IPS-15b (cell line): ENCODE measurements at regions not wholly inside any gene's neighbourhood (a gene's known extent, or its start where the extent isn't known, plus 50 kb on each side); places are given as distances from the start of the nearest gene placed in this dataset.

Source experiments
- H3K27me3 ChIP-seq: one replicate; pipeline ENCODE4 v1.6.1; 2013; ENCODE audit warnings: low read length; ENCODE audit not compliant: control insufficient read depth, insufficient read depth
- H3K36me3 ChIP-seq: one replicate; pipeline ENCODE4 v1.6.1; 2013; ENCODE audit warnings: low read length; ENCODE audit not compliant: control insufficient read depth, insufficient read depth
- H3K4me1 ChIP-seq: one replicate; pipeline ENCODE4 v1.6.1; 2013; ENCODE audit warnings: mild to moderate bottlenecking, low read length; ENCODE audit not compliant: control insufficient read depth, insufficient read depth
- H3K4me3 ChIP-seq: one replicate; pipeline ENCODE4 v1.5.1; 2013; ENCODE audit warnings: low read depth, low read length
- H3K9ac ChIP-seq: one replicate; pipeline ENCODE4 v1.6.1; 2013; ENCODE audit warnings: low read depth, mild to moderate bottlenecking, low read length
- H3K9me3 ChIP-seq: one replicate; pipeline ENCODE4 v1.6.1; 2013; ENCODE audit warnings: mild to moderate bottlenecking, low read length; ENCODE audit not compliant: control insufficient read depth, insufficient read depth

GRCh38 chr14:89609500-89610100, 192.6 kb upstream of the FOXN3 start:
- H3K4me3 ChIP-seq: no peak overlapping the region
- no peaks in the 10 kb centered on the region for H3K36me3 ChIP-seq
- H3K9ac ChIP-seq: no peak overlapping the region
- H3K27me3 ChIP-seq: no peaks in the 10 kb centered on the region
- H3K9me3 ChIP-seq: no peaks in the 10 kb centered on the region
- peaks cover 16% of the 10 kb centered on the region for H3K4me1 ChIP-seq

GRCh38 chr14:89607453-89607852, 190.4 kb upstream of the FOXN3 start:
- H3K27me3 ChIP-seq: no peaks in the 10 kb centered on the region
- no peak overlapping the region for H3K4me3 ChIP-seq
- H3K36me3 ChIP-seq: no peaks in the 10 kb centered on the region
- H3K9me3 ChIP-seq: no peaks in the 10 kb centered on the region
- H3K9ac ChIP-seq: no peak overlapping the region
- peaks cover 18% of the 10 kb centered on the region for H3K4me1 ChIP-seq

- no peaks in the 10 kb centered on the region for H3K27me3 ChIP-seq
- H3K9me3 ChIP-seq: peaks cover 6% of the 10 kb centered on the region
- no peaks in the 10 kb centered on the region for H3K36me3 ChIP-seq
- no peak overlapping the region for H3K4me3 ChIP-seq
- no peak overlapping the region for H3K9ac ChIP-seq
- H3K4me1 ChIP-seq: peaks cover 18% of the 10 kb centered on the region
These were observed 187.0 kb upstream of the FOXN3 start for GRCh38 chr14:89603938-89604480.

- Histone ChIP-seq H3K9ac (no peak overlapping the region), H3K4me3 (no peak overlapping the region), H3K27me3 (no peaks in the 10 kb centered on the region), H3K9me3 (peaks cover 10% of the 10 kb centered on the region), H3K36me3 (no peaks in the 10 kb centered on the region), H3K4me1 (peaks cover 18% of the 10 kb centered on the region)
These were observed 184.2 kb upstream of the FOXN3 start for GRCh38 chr14:89600950-89601826.

GRCh38 chr14:89600029-89600428, 183.0 kb upstream of the FOXN3 start:
- H3K4me1 ChIP-seq: peaks cover 18% of the 10 kb centered on the region
- H3K36me3 ChIP-seq: no peaks in the 10 kb centered on the region
- no peak overlapping the region for H3K4me3 ChIP-seq
- H3K27me3 ChIP-seq: no peaks in the 10 kb centered on the region
- peaks cover 10% of the 10 kb centered on the region for H3K9me3 ChIP-seq
- no peak overlapping the region for H3K9ac ChIP-seq

- H3K36me3 ChIP-seq: no peaks in the 10 kb centered on the region
- H3K9me3 ChIP-seq: peaks cover 13% of the 10 kb centered on the region
- H3K9ac ChIP-seq: no peak overlapping the region
- H3K4me3 ChIP-seq: no peak overlapping the region
- H3K27me3 ChIP-seq: no peaks in the 10 kb centered on the region
- H3K4me1 ChIP-seq: peaks cover 8% of the 10 kb centered on the region
These were observed 181.6 kb upstream of the FOXN3 start for GRCh38 chr14:89598548-89599186.

GRCh38 chr14:89592961-89593360, 175.9 kb upstream of the FOXN3 start:
- Histone ChIP-seq H3K27me3 (no peaks in the 10 kb centered on the region), H3K36me3 (no peaks in the 10 kb centered on the region), H3K4me3 (no peak overlapping the region), H3K9ac (no peak overlapping the region), H3K4me1 (peaks cover 38% of the 10 kb centered on the region), H3K9me3 (peaks cover 3% of the 10 kb centered on the region)

GRCh38 chr14:89589400-89590118, 172.5 kb upstream of the FOXN3 start:
- Histone ChIP-seq H3K27me3 (no peaks in the 10 kb centered on the region), H3K9ac (no peak overlapping the region), H3K4me1 (peaks cover 43% of the 10 kb centered on the region), H3K9me3 (peaks cover under 1% of the 10 kb centered on the region), H3K36me3 (no peaks in the 10 kb centered on the region), H3K4me3 (no peak overlapping the region)

GRCh38 chr14:89588840-89589296, 171.8 kb upstream of the FOXN3 start:
- Histone ChIP-seq H3K9ac (no peak overlapping the region), H3K9me3 (no peaks in the 10 kb centered on the region), H3K36me3 (no peaks in the 10 kb centered on the region), H3K4me3 (no peak overlapping the region), H3K4me1 (peaks cover 43% of the 10 kb centered on the region), H3K27me3 (no peaks in the 10 kb centered on the region)

GRCh38 chr14:89588016-89588415, 171.0 kb upstream of the FOXN3 start:
- Histone ChIP-seq H3K9me3 (no peaks in the 10 kb centered on the region), H3K4me3 (no peak overlapping the region), H3K27me3 (no peaks in the 10 kb centered on the region), H3K4me1 (peaks cover 43% of the 10 kb centered on the region), H3K9ac (no peak overlapping the region), H3K36me3 (no peaks in the 10 kb centered on the region)

GRCh38 chr14:89587136-89587420, 170.0 kb upstream of the FOXN3 start:
- no peak overlapping the region for H3K9ac ChIP-seq
- H3K9me3 ChIP-seq: no peaks in the 10 kb centered on the region
- H3K27me3 ChIP-seq: no peaks in the 10 kb centered on the region
- peaks cover 37% of the 10 kb centered on the region for H3K4me1 ChIP-seq
- H3K4me3 ChIP-seq: no peak overlapping the region
- H3K36me3 ChIP-seq: no peaks in the 10 kb centered on the region
